Stomach (tissue), 8 donors: ENCODE measurements at regions not wholly inside any gene's neighbourhood (a gene's known extent, or its start where the extent isn't known, plus 50 kb on each side); places are given as distances from the start of the nearest gene placed in this dataset.

Experiments
- DNase-seq, 2 donors: peaks; one replicate each; pipeline versions ENCODE4 v3.0.0 to v3.0.0-alpha.2; 2013 to 2019
- H3K27ac ChIP-seq, 5 donors: fragments of 200-600 bp in 4 of 5; sonication (generic) in 4 of 5; one replicate each; pipeline ENCODE4 v1.5.1; 2013 to 2019; ENCODE audit warnings: mild to moderate bottlenecking in 1 of 5, moderate library complexity in 1 of 5
- H3K27me3 ChIP-seq, 3 donors: fragments of 200-600 bp; sonication (generic); one replicate each; pipeline ENCODE4 v1.5.1; 2017 to 2019; ENCODE audit warnings: mixed run types in 1 of 3
- H3K36me3 ChIP-seq, 4 donors: fragments of 200-600 bp; sonication (generic); 1 replicate in 3 of 4; 2 replicates in 1 of 4; pipeline ENCODE4 v1.5.1; 2016 to 2019
- H3K4me1 ChIP-seq, 4 donors: fragments of 200-600 bp; sonication (generic); one replicate each; pipeline ENCODE4 v1.5.1; 2016 to 2019
- H3K4me3 ChIP-seq, 4 donors: fragments of 200-600 bp; sonication (generic) in 3 of 4; one replicate each; pipeline ENCODE4 v1.5.1; 2016 to 2019; ENCODE audit warnings: mild to moderate bottlenecking in 1 of 4
- H3K9me3 ChIP-seq, 4 donors: fragments of 200-600 bp; sonication (generic); one replicate each; pipeline ENCODE4 v1.5.1; 2016 to 2019
- CTCF ChIP-seq, 7 experiments: fragments of 450-650 bp in 4 of 7; fragments of 200-600 bp in 3 of 7; sonication (generic) in 3 of 7; IDR thresholded peaks; one replicate each; pipeline ENCODE4 v1.5.1; 2016 to 2019; ENCODE audit warnings: antibody characterized with exemption in 7 of 7, control low read depth in 2 of 7, mild to moderate bottlenecking in 1 of 7
- EP300 ChIP-seq: sonication (generic); formaldehyde crosslinking; IDR thresholded peaks from one replicate; pipeline ENCODE4 v1.6.1; 2017; ENCODE audit warnings: antibody characterized with exemption
- POLR2A ChIP-seq, 4 donors: fragments of 450-650 bp; IDR thresholded peaks; one replicate each; pipeline ENCODE4 v1.6.1; 2016; ENCODE audit warnings: antibody characterized with exemption in 4 of 4, control low read depth in 2 of 4, mild to moderate bottlenecking in 1 of 4, moderate library complexity in 1 of 4
- POLR2AphosphoS5 ChIP-seq, 3 donors: sonication (generic); formaldehyde crosslinking; IDR thresholded peaks; one replicate each; pipeline ENCODE4 v1.6.1; 2016; ENCODE audit warnings: antibody characterized with exemption in 3 of 3
- WGBS, 5 donors: extraction: QIAGEN DNeasy Blood & Tissue Kit in 3 of 5; methylation state at CpG; one replicate each; pipeline versions ENCODE4 v1.1.5 to v1.1.7; 2013 to 2018; 5-methylcytosine and 5-hydroxymethylcytosine counted together
- intact Hi-C: fragments of 100-400 bp; cut with DNase I; formaldehyde crosslinking; loops from one replicate; pipeline ENCODE4 v1.15.1; 2023; ENCODE audit warnings: low total_unique reads
- donor health status: healthy with polysubstance abuse.
- donor health status: Bipolar disorder and iron deficiency.
- donor health status: healthy.

- Histone ChIP-seq H3K27ac (no peak overlapping the region), H3K9me3 (peaks cover 0 to 26% (median 2%) of the 10 kb centered on the region in 4 donors), H3K4me1 (no peaks in the 10 kb centered on the region), H3K36me3 (no peaks in the 10 kb centered on the region), H3K4me3 (no peak overlapping the region), H3K27me3 (no peaks in the 10 kb centered on the region)
- no peak for TF ChIP-seq POLR2AphosphoS5 (IDR thresholded peaks at IDR 0.05)
- no peak for TF ChIP-seq CTCF (IDR thresholded peaks at IDR 0.05)
- TF ChIP-seq POLR2A (IDR thresholded peaks at IDR 0.05): no peak
- no peak for TF ChIP-seq EP300
- 71 to 94% (median 83%) methylated on average over 1 of the region's 1 CpG for WGBS, 5 donors
- no peak for DNase-seq
- intact Hi-C loops: no loop called here
Observed at GRCh38 chr13:103250071-103250470, 183.9 kb upstream of the SLC10A2 start.

- Histone ChIP-seq H3K4me1 (no peaks in the 10 kb centered on the region), H3K27me3 (no peaks in the 10 kb centered on the region), H3K4me3 (no peak overlapping the region), H3K9me3 (peaks cover 0 to 18% (median 2%) of the 10 kb centered on the region in 4 donors), H3K27ac (no peak overlapping the region), H3K36me3 (no peaks in the 10 kb centered on the region)
- no peak for TF ChIP-seq CTCF (IDR thresholded peaks at IDR 0.05)
- no peak for TF ChIP-seq EP300
- TF ChIP-seq POLR2AphosphoS5 (IDR thresholded peaks at IDR 0.05): no peak
- no peak for TF ChIP-seq POLR2A (IDR thresholded peaks at IDR 0.05)
- intact Hi-C loops: no loop called here
- 60 to 83% (median 75%) methylated on average over 8 of the region's 8 CpGs for WGBS, 5 donors
- no peak for DNase-seq
Observed at GRCh38 chr13:103246581-103247200, 180.5 kb upstream of the SLC10A2 start.

GRCh38 chr13:103243495-103243894 lies 177.3 kb upstream of the SLC10A2 start:
- intact Hi-C loops: no loop called here
- Histone ChIP-seq H3K27ac (no peak overlapping the region), H3K27me3 (no peaks in the 10 kb centered on the region), H3K4me3 (no peak overlapping the region), H3K36me3 (no peaks in the 10 kb centered on the region), H3K4me1 (no peaks in the 10 kb centered on the region), H3K9me3 (no peaks in the 10 kb centered on the region)
- TF ChIP-seq EP300 (no peak), POLR2AphosphoS5 (IDR thresholded peaks at IDR 0.05) (no peak), CTCF (IDR thresholded peaks at IDR 0.05) (no peak), POLR2A (IDR thresholded peaks at IDR 0.05) (no peak)
- 82 to 96% (median 93%) methylated on average over 3 of the region's 3 CpGs for WGBS, 5 donors
- DNase-seq: no peak

GRCh38 chr13:103238441-103238840 lies 172.2 kb upstream of the SLC10A2 start:
- no peak for TF ChIP-seq POLR2AphosphoS5 (IDR thresholded peaks at IDR 0.05)
- no peak for TF ChIP-seq CTCF (IDR thresholded peaks at IDR 0.05)
- no peak for TF ChIP-seq EP300
- TF ChIP-seq POLR2A (IDR thresholded peaks at IDR 0.05): no peak
- Histone ChIP-seq H3K9me3 (peaks cover 0 to 12% (median 0%) of the 10 kb centered on the region in 4 donors), H3K4me1 (no peaks in the 10 kb centered on the region), H3K4me3 (no peak overlapping the region), H3K36me3 (no peaks in the 10 kb centered on the region), H3K27me3 (no peaks in the 10 kb centered on the region), H3K27ac (no peak overlapping the region)
- no peak for DNase-seq
- 35 to 73% (median 68%) methylated on average over 2 of the region's 2 CpGs for WGBS, 5 donors
- intact Hi-C loops: no loop called here
